Sigmoid colon (tissue), 6 donors: ENCODE measurements at regions not wholly inside any gene's neighbourhood (a gene's known extent, or its start where the extent isn't known, plus 50 kb on each side); places are given as distances from the start of the nearest gene placed in this dataset.

Experiments used
- DNase-seq: peaks from one replicate; pipeline ENCODE4 v3.0.0-alpha.2; 2019
- H3K27ac ChIP-seq, 4 donors: fragments of 200-600 bp; sonication (generic); one replicate each; pipeline ENCODE4 v1.5.1; 2016 to 2019; ENCODE audit warnings: mild to moderate bottlenecking in 1 of 4
- H3K27me3 ChIP-seq, 3 donors: fragments of 200-600 bp; sonication (generic); one replicate each; pipeline ENCODE4 v1.5.1; 2019; ENCODE audit warnings: mild to moderate bottlenecking in 1 of 3
- H3K36me3 ChIP-seq, 4 donors: fragments of 200-600 bp; sonication (generic); one replicate each; pipeline ENCODE4 v1.5.1; 2016 to 2019
- H3K4me1 ChIP-seq, 4 donors: fragments of 200-600 bp; sonication (generic); one replicate each; pipeline ENCODE4 v1.5.1; 2017 to 2019
- H3K4me3 ChIP-seq, 4 donors: fragments of 200-600 bp; sonication (generic); one replicate each; pipeline ENCODE4 v1.5.1; 2017 to 2019; ENCODE audit warnings: mild to moderate bottlenecking in 2 of 4, moderate library complexity in 1 of 4
- H3K9me3 ChIP-seq, 4 donors: fragments of 200-600 bp in 3 of 4; sonication (generic) in 3 of 4; one replicate each; pipeline versions ENCODE4 v1.5.1 to v1.6.1; 2013 to 2019
- EP300 ChIP-seq, 4 donors: sonication (generic); formaldehyde crosslinking; IDR thresholded peaks; one replicate each; pipeline ENCODE4 v1.6.1; 2017; ENCODE audit warnings: antibody characterized with exemption in 4 of 4
- POLR2A ChIP-seq, 2 donors: fragments of 450-650 bp; IDR thresholded peaks; one replicate each; pipeline ENCODE4 v1.6.1; 2016; ENCODE audit warnings: antibody characterized with exemption in 2 of 2, mild to moderate bottlenecking in 2 of 2, moderate library complexity in 2 of 2
- POLR2AphosphoS5 ChIP-seq, 4 donors: sonication (generic); formaldehyde crosslinking; IDR thresholded peaks; one replicate each; pipeline ENCODE4 v1.6.1; 2017; ENCODE audit warnings: antibody characterized with exemption in 4 of 4
- WGBS, 2 donors: extraction: QIAGEN DNeasy Blood & Tissue Kit; methylation state at CpG; one replicate each; pipeline ENCODE4 v1.1.7; 2013; 5-methylcytosine and 5-hydroxymethylcytosine counted together
- intact Hi-C: fragments of 100-400 bp; cut with DNase I; formaldehyde crosslinking; loops from one replicate; pipeline ENCODE4 v1.15.1; 2023
- TF ChIP-seq, protein P1 (sequence below), 4 experiments: fragments of 450-650 bp in 3 of 4; fragments of 200-600 bp in 1 of 4; IDR thresholded peaks; one replicate each; pipeline ENCODE4 v1.5.1; 2016 to 2019; ENCODE audit warnings: antibody characterized with exemption in 4 of 4, mild to moderate bottlenecking in 3 of 4, moderate library complexity in 2 of 4
- donor health status: healthy with polysubstance abuse.
- donor health status: healthy.

DNA sequence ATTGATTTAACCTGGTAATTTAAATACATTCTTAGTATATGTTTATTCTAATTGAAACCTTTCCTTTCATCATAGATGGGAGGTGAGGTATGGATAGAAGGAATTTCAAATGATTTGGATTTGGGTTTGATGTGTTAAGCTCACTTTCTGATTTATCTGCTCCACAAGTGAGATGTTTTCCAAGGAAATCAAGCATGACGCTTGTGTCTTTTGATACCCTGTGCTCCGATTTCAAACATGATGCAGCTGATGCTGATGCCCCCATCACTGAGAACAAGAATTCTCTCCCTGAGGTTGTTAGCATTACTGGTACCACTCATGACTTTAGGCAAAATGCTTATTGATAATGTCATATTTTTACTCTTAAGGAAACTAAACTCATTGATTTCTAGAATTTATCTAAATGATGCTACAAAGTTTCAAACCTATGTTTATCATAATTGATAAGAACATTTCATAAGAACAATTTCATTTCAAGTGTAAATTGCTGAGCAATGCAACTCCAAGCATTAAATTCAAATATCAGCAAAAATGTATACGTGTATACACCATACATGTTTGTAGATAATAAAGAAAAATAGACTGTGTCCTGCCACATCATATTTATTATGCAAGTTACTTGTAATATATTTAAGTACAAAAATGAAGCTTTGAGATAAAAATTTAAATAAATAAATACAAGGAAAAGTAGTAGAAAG, 75.5 kb upstream of the LRIG3 start:
- intact Hi-C loops: no loop called here
- no peak overlapping the region for H3K27ac ChIP-seq
- H3K36me3 ChIP-seq: no peaks in the 10 kb centered on the region
- no peaks in the 10 kb centered on the region for H3K4me1 ChIP-seq
- no peak for DNase-seq
- no peak overlapping the region for H3K4me3 ChIP-seq
- TF ChIP-seq, protein P1, sequence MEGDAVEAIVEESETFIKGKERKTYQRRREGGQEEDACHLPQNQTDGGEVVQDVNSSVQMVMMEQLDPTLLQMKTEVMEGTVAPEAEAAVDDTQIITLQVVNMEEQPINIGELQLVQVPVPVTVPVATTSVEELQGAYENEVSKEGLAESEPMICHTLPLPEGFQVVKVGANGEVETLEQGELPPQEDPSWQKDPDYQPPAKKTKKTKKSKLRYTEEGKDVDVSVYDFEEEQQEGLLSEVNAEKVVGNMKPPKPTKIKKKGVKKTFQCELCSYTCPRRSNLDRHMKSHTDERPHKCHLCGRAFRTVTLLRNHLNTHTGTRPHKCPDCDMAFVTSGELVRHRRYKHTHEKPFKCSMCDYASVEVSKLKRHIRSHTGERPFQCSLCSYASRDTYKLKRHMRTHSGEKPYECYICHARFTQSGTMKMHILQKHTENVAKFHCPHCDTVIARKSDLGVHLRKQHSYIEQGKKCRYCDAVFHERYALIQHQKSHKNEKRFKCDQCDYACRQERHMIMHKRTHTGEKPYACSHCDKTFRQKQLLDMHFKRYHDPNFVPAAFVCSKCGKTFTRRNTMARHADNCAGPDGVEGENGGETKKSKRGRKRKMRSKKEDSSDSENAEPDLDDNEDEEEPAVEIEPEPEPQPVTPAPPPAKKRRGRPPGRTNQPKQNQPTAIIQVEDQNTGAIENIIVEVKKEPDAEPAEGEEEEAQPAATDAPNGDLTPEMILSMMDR (IDR thresholded peaks at IDR 0.05): no peak
- TF ChIP-seq POLR2AphosphoS5 (IDR thresholded peaks at IDR 0.05): no peak
- no peak for TF ChIP-seq POLR2A (IDR thresholded peaks at IDR 0.05)
- no peak for TF ChIP-seq EP300 (IDR thresholded peaks at IDR 0.05)
- H3K27me3 ChIP-seq: no peaks in the 10 kb centered on the region
- no peaks in the 10 kb centered on the region for H3K9me3 ChIP-seq
- 95 to 96% methylated on average over 3 of the region's 3 CpGs for WGBS, 2 donors

DNA sequence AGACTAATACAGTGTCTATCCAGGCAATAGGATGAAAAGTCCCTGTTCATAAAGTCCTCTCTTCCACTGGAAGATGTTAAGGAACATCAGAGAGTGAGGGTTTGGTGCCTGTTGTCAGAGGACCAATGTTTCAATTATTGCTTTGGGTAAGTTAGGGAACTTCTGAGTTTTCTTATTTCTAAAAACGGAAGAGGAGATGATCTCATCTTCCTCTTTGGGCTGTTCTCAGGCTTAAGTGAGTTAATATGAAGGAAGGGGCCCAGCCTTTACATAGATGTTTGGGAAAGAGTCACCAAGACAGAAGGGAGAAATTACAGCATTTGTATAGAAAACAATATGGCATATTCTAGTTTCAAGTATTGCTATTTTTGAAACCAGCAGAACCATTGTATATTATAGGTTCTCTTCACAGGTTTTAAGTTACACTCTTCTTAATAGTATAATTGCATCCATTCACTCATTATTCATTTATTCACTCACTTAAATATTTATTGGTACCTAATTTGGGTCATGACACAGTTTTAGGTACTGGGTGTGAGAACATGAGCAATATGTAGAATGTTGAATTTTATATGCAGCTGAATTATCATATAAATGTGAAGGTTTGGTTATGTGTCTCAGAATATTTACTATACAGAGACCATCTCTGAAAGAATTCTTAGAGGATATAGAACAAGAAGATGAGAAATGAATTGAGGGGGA, 68.5 kb upstream of the LRIG3 start:
- H3K4me3 ChIP-seq: no peak overlapping the region
- no peaks in the 10 kb centered on the region for H3K4me1 ChIP-seq
- H3K9me3 ChIP-seq: no peaks in the 10 kb centered on the region
- intact Hi-C loops: no loop called here
- no peak for DNase-seq
- 76 to 97% methylated on average over 1 of the region's 1 CpG for WGBS, 2 donors
- TF ChIP-seq EP300 (IDR thresholded peaks at IDR 0.05) (no peak), POLR2A (IDR thresholded peaks at IDR 0.05) (no peak), POLR2AphosphoS5 (IDR thresholded peaks at IDR 0.05) (no peak)
- TF ChIP-seq, protein P1 (IDR thresholded peaks at IDR 0.05): no peak
- no peaks in the 10 kb centered on the region for H3K36me3 ChIP-seq
- no peak overlapping the region for H3K27ac ChIP-seq
- no peaks in the 10 kb centered on the region for H3K27me3 ChIP-seq

DNA sequence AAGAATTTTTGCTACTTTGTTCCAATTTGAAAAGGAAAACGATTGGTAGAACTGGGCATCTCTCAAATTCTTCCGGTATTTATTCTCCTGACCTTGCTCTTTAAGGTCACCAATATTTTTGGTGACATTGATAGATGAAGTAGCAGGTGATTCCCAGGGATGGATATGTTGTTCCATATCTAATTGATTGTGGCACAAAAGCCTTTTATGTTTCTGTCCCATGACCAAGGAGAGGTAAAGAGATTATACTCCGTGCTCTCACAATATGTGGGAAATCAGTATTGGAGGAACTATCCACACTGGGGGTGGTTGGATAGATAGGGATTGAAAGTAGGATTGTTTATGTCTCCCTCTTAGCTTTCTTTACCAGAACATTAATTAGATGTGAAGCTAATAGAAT, 61.7 kb upstream of the LRIG3 start:
- DNase-seq: no peak
- WGBS, 2 donors: 91 to 94% methylated on average over 3 of the region's 3 CpGs

DNA sequence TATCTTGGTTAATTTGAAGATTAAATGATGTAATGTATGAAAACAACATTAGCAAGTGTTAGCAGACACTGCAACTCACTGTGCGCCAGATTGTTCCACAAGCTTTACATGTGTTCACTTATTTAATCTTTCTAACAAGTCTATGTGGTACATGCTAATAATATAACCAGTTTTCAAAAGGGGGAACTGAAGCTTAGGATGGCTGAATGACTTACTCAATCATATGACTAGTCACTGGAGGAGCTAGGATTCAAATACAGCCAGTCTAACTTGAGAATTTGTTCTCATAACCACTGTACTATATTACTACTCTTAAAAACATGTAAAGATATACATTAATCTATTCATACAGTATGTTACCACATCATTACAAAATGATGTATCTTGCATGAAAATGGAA, 60.5 kb upstream of the LRIG3 start:
- H3K4me1 ChIP-seq: no peaks in the 10 kb centered on the region
- WGBS, 2 donors: 94 to 96% methylated on average over 1 of the region's 1 CpG
- H3K27ac ChIP-seq: no peak overlapping the region
- TF ChIP-seq POLR2AphosphoS5 (IDR thresholded peaks at IDR 0.05) (no peak), EP300 (IDR thresholded peaks at IDR 0.05) (no peak), POLR2A (IDR thresholded peaks at IDR 0.05) (no peak)
- H3K36me3 ChIP-seq: no peaks in the 10 kb centered on the region
- H3K9me3 ChIP-seq: no peaks in the 10 kb centered on the region
- DNase-seq: no peak
- H3K4me3 ChIP-seq: no peak overlapping the region
- no peaks in the 10 kb centered on the region for H3K27me3 ChIP-seq
- intact Hi-C loops: no loop called here

More for the DNA sequence above, 61.7 kb upstream of the LRIG3 start:
- Histone ChIP-seq H3K27ac (no peak overlapping the region), H3K4me3 (no peak overlapping the region), H3K27me3 (no peaks in the 10 kb centered on the region), H3K4me1 (no peaks in the 10 kb centered on the region), H3K36me3 (no peaks in the 10 kb centered on the region), H3K9me3 (no peaks in the 10 kb centered on the region)
- TF ChIP-seq EP300 (IDR thresholded peaks at IDR 0.05) (no peak), POLR2AphosphoS5 (IDR thresholded peaks at IDR 0.05) (no peak), POLR2A (IDR thresholded peaks at IDR 0.05) (no peak)
- TF ChIP-seq, protein P1 (IDR thresholded peaks at IDR 0.05): no peak
- intact Hi-C loops: no loop called here

DNA sequence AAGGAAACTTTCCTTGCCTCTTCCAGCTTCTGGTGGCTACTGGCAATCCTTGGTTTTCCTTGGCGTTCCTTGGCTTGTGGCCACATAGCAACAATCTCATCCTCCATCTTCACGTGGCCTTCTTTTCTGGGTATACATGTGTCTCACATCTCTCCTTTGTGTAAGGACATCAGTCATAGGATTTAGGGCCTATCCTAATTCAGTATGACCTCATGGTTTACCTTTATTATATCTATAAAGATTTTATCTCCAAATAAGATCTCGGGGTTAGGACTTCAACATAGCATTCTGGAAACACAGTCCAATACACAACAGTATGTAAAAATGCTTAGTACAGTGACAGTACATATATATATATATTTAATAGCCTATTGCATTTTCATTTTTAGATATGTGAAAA, 58.4 kb upstream of the LRIG3 start:
- no peak for DNase-seq
- Histone ChIP-seq H3K4me1 (no peaks in the 10 kb centered on the region), H3K4me3 (no peak overlapping the region), H3K36me3 (no peaks in the 10 kb centered on the region), H3K27ac (no peak overlapping the region), H3K27me3 (no peaks in the 10 kb centered on the region), H3K9me3 (no peaks in the 10 kb centered on the region)
- TF ChIP-seq POLR2AphosphoS5 (IDR thresholded peaks at IDR 0.05): no peak
- no peak for TF ChIP-seq POLR2A (IDR thresholded peaks at IDR 0.05)
- TF ChIP-seq EP300 (IDR thresholded peaks at IDR 0.05): no peak
- TF ChIP-seq, protein P1 (IDR thresholded peaks at IDR 0.05): no peak
- intact Hi-C loops: no loop called here
- 21 to 68% methylated on average over 3 of the region's 3 CpGs for WGBS, 2 donors
